Fibroblast of peridontal ligament (primary cell): ENCODE measurements at regions not wholly inside any gene's neighbourhood (a gene's known extent, or its start where the extent isn't known, plus 50 kb on each side); places are given as distances from the start of the nearest gene placed in this dataset.

Experiments used
- DNase-seq: peaks from one replicate; pipeline ENCODE4 v3.0.0-alpha.2; 2010; ENCODE audit errors: extremely low read depth

- peak; percentile 61 for DNase-seq
These were observed 351.5 kb upstream of the TPM1 start for GRCh38 chr15:62691008-62691407.

GRCh38 chr15:62697636-62698035 is 344.9 kb upstream of the TPM1 start:
- no peak for DNase-seq

- no peak for DNase-seq
These were observed 343.9 kb upstream of the TPM1 start for GRCh38 chr15:62698646-62699045.

- DNase-seq: peak; percentile 60
These were observed 336.2 kb upstream of the TPM1 start for GRCh38 chr15:62706317-62706716.

- DNase-seq: no peak
These were observed 334.1 kb upstream of the TPM1 start for GRCh38 chr15:62708470-62708869.

GRCh38 chr15:62709261-62709660 is 333.3 kb upstream of the TPM1 start:
- no peak for DNase-seq

- peak; percentile 19 for DNase-seq
These were observed 330.7 kb upstream of the TPM1 start for GRCh38 chr15:62711691-62712454.

GRCh38 chr15:62712455-62712839 is 330.1 kb upstream of the TPM1 start:
- no peak for DNase-seq

- no peak for DNase-seq
These were observed 326.6 kb upstream of the TPM1 start for GRCh38 chr15:62715946-62716345.

- DNase-seq: no peak
These were observed 325.1 kb upstream of the TPM1 start for GRCh38 chr15:62717496-62717895.

GRCh38 chr15:62719316-62719715 is 323.2 kb upstream of the TPM1 start:
- peak; percentile 47 for DNase-seq

GRCh38 chr15:62722237-62722636 is 320.3 kb upstream of the TPM1 start:
- no peak for DNase-seq

GRCh38 chr15:62726461-62726860 is 316.1 kb upstream of the TPM1 start:
- no peak for DNase-seq

GRCh38 chr15:62727501-62727900 is 315.0 kb upstream of the TPM1 start:
- no peak for DNase-seq

- DNase-seq: no peak
These were observed 311.7 kb upstream of the TPM1 start for GRCh38 chr15:62730825-62731224.

- DNase-seq: peak; percentile 40
These were observed 310.5 kb upstream of the TPM1 start for GRCh38 chr15:62732078-62732477.

GRCh38 chr15:62734706-62735105 is 307.8 kb upstream of the TPM1 start:
- DNase-seq: no peak

GRCh38 chr15:62736756-62737155 is 305.8 kb upstream of the TPM1 start:
- DNase-seq: no peak

- DNase-seq: no peak
These were observed 305.0 kb upstream of the TPM1 start for GRCh38 chr15:62737551-62737950.

GRCh38 chr15:62739082-62739481 is 303.5 kb upstream of the TPM1 start:
- no peak for DNase-seq

- no peak for DNase-seq
These were observed 303.0 kb upstream of the TPM1 start for GRCh38 chr15:62739507-62739906.

- DNase-seq: no peak
These were observed 302.2 kb upstream of the TPM1 start for GRCh38 chr15:62740141-62741004.

GRCh38 chr15:62741106-62741505 is 301.4 kb upstream of the TPM1 start:
- DNase-seq: no peak
